Right atrium auricular region (tissue), 2 donors: ENCODE measurements at regions not wholly inside any gene's neighbourhood (a gene's known extent, or its start where the extent isn't known, plus 50 kb on each side); places are given as distances from the start of the nearest gene placed in this dataset.

Experiments used
- DNase-seq: peaks from one replicate; pipeline ENCODE4 v3.0.0-alpha.2; 2019; ENCODE audit warnings: low spot score
- H3K27ac ChIP-seq, 2 donors: fragments of 200-600 bp; sonication (generic); 1 replicate in 1 of 2; 2 replicates in 1 of 2; pipeline ENCODE4 v1.5.1; 2016 to 2019
- H3K27me3 ChIP-seq, 2 donors: fragments of 200-600 bp; sonication (generic); one replicate each; pipeline versions ENCODE4 v1.5.1 to v1.6.0; 2017 to 2019
- H3K36me3 ChIP-seq: fragments of 200-600 bp; sonication (generic); one replicate; pipeline ENCODE4 v1.5.1; 2016
- H3K4me1 ChIP-seq, 2 donors: fragments of 200-600 bp; sonication (generic); one replicate each; pipeline versions ENCODE4 v1.5.1 to v1.6.0; 2017 to 2019
- H3K4me3 ChIP-seq, 2 donors: fragments of 200-600 bp; sonication (generic); 1 replicate in 1 of 2; 2 replicates in 1 of 2; pipeline ENCODE4 v1.5.1; 2017 to 2019; ENCODE audit warnings: mild to moderate bottlenecking in 1 of 2, moderate library complexity in 1 of 2
- H3K9me3 ChIP-seq, 2 donors: fragments of 200-600 bp; sonication (generic); one replicate each; pipeline ENCODE4 v1.5.1; 2019
- TF ChIP-seq, protein P1 (sequence below), 2 donors: fragments of 200-600 bp; sonication (generic); IDR thresholded peaks; one replicate each; pipeline ENCODE4 v1.5.1; 2019; ENCODE audit warnings: antibody characterized with exemption in 2 of 2

GRCh38 chr15:25616471-25616870, 177.6 kb upstream of the UBE3A start:
- Histone ChIP-seq H3K27me3 (no peaks in the 10 kb centered on the region), H3K27ac (no peak overlapping the region), H3K4me3 (no peak overlapping the region), H3K9me3 (no peaks in the 10 kb centered on the region), H3K4me1 (no peaks in the 10 kb centered on the region), H3K36me3 (no peaks in the 10 kb centered on the region)
- TF ChIP-seq, protein P1, sequence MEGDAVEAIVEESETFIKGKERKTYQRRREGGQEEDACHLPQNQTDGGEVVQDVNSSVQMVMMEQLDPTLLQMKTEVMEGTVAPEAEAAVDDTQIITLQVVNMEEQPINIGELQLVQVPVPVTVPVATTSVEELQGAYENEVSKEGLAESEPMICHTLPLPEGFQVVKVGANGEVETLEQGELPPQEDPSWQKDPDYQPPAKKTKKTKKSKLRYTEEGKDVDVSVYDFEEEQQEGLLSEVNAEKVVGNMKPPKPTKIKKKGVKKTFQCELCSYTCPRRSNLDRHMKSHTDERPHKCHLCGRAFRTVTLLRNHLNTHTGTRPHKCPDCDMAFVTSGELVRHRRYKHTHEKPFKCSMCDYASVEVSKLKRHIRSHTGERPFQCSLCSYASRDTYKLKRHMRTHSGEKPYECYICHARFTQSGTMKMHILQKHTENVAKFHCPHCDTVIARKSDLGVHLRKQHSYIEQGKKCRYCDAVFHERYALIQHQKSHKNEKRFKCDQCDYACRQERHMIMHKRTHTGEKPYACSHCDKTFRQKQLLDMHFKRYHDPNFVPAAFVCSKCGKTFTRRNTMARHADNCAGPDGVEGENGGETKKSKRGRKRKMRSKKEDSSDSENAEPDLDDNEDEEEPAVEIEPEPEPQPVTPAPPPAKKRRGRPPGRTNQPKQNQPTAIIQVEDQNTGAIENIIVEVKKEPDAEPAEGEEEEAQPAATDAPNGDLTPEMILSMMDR (IDR thresholded peaks at IDR 0.05): no peak
- DNase-seq: no peak

GRCh38 chr15:25613134-25613533, 174.3 kb upstream of the UBE3A start:
- TF ChIP-seq, protein P1 (IDR thresholded peaks at IDR 0.05): no peak
- Histone ChIP-seq H3K36me3 (no peaks in the 10 kb centered on the region), H3K4me1 (no peaks in the 10 kb centered on the region), H3K9me3 (no peaks in the 10 kb centered on the region), H3K4me3 (no peak overlapping the region), H3K27me3 (no peaks in the 10 kb centered on the region), H3K27ac (no peak overlapping the region)
- no peak for DNase-seq

DNA sequence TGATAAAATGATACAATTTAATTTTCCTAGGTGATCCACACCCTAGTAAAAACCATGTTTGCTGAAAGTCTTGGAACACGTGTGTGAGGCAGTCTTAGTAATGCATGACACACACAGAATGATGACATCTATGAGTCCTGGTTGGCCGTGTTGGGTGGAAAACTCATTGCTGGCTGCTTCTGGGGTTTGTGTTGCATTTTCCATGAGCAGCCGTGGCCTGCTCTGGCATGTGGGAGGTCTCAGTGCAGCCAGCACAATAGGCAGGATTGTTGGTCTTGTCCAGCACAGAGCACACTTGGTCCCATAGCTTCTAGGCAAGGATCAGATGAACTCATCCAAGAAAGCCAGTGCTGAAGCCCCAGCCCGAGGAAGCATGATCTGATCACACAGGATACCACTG, 172.8 kb upstream of the UBE3A start:
- Histone ChIP-seq H3K4me1 (no peaks in the 10 kb centered on the region), H3K27me3 (no peaks in the 10 kb centered on the region), H3K9me3 (no peaks in the 10 kb centered on the region), H3K36me3 (no peaks in the 10 kb centered on the region), H3K4me3 (no peak overlapping the region), H3K27ac (peak overlapping the region in 1 of 2 donors; percentile 35)
- DNase-seq: peak; percentile 75
- TF ChIP-seq, protein P1 (IDR thresholded peaks at IDR 0.05): no peak

DNA sequence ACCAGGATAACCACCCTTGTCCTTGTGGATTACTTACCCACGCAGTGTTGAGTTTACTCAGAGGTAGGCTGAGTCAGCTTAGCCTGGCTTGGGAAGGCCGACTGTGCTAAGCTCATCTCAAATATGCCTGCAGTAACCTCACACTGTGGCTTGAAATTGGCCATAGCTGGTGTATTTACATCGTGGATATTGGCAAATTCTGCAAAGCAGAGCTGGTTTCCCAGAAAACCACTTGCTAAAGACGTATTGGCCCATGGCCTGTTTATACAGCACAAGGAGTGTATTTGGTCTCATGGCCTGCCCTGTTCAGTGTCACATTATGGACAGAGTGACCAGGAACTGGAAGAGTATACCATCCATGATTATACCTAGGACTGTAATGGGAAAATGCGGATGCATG, 170.5 kb upstream of the UBE3A start:
- no peaks in the 10 kb centered on the region for H3K9me3 ChIP-seq
- H3K4me1 ChIP-seq: no peaks in the 10 kb centered on the region
- no peaks in the 10 kb centered on the region for H3K36me3 ChIP-seq
- no peak for DNase-seq
- no peak overlapping the region for H3K4me3 ChIP-seq
- TF ChIP-seq, protein P1 (IDR thresholded peaks at IDR 0.05): no peak
- H3K27ac ChIP-seq: no peak overlapping the region
- H3K27me3 ChIP-seq: no peaks in the 10 kb centered on the region

GRCh38 chr15:25608926-25609325, 170.1 kb upstream of the UBE3A start:
- no peak overlapping the region for H3K27ac ChIP-seq
- TF ChIP-seq, protein P1 (IDR thresholded peaks at IDR 0.05): no peak
- no peaks in the 10 kb centered on the region for H3K27me3 ChIP-seq
- H3K4me3 ChIP-seq: no peak overlapping the region
- no peaks in the 10 kb centered on the region for H3K9me3 ChIP-seq
- H3K36me3 ChIP-seq: no peaks in the 10 kb centered on the region
- no peaks in the 10 kb centered on the region for H3K4me1 ChIP-seq
- DNase-seq: no peak

DNA sequence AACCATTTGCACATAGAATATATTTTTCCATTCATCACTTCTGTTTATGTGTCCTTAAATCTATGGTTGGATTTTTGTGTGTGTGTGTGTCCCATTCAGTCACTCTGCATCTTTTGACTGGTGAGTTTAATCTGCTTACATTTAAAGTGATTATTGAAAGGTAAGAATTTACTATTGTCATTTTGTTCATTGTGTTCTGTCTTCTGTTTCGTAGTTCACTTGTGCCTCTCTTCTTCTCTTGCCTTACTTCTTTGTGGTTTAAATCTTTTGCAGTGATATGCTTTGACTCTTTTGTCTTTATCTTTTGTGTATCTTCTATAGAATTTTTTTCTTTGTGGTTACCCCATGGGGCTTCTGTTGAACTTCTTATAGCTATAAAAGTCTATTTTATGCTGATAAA, 166.3 kb upstream of the UBE3A start:
- Histone ChIP-seq H3K4me1 (no peaks in the 10 kb centered on the region), H3K4me3 (no peak overlapping the region), H3K27ac (no peak overlapping the region), H3K36me3 (no peaks in the 10 kb centered on the region), H3K9me3 (no peaks in the 10 kb centered on the region), H3K27me3 (no peaks in the 10 kb centered on the region)
- DNase-seq: no peak
- TF ChIP-seq, protein P1 (IDR thresholded peaks at IDR 0.05): no peak
